ENCODE measurements at regions not wholly inside any gene's neighbourhood (a gene's known extent, or its start where the extent isn't known, plus 50 kb on each side); places are given as distances from the start of the nearest gene placed in this dataset.
"Not testable (repeated sequence)": the region's sequence is repeated elsewhere in the genome, so short reads cannot be mapped to it uniquely, and the experiment has no call there.

DNA sequence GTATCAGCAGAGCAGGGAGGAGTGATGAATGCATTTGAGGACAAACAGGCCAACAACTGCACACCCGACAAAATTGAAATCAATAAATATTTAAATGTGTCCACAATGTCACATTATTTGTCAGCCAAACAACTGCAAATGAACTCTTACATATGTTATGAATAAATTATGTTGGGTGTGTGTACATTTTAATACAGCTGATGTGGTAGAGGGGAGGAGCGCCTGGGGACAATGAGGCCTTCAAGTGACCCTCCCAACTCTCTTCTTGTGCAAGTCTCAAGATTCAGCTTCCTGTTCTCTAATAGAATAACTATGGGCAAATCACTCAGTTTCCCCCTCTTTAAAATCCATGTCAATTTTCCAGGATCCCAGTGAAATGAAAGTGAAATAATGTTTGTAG lies 303.2 kb downstream of the TSHZ3 start:
- TF ChIP-seq, protein P1, sequence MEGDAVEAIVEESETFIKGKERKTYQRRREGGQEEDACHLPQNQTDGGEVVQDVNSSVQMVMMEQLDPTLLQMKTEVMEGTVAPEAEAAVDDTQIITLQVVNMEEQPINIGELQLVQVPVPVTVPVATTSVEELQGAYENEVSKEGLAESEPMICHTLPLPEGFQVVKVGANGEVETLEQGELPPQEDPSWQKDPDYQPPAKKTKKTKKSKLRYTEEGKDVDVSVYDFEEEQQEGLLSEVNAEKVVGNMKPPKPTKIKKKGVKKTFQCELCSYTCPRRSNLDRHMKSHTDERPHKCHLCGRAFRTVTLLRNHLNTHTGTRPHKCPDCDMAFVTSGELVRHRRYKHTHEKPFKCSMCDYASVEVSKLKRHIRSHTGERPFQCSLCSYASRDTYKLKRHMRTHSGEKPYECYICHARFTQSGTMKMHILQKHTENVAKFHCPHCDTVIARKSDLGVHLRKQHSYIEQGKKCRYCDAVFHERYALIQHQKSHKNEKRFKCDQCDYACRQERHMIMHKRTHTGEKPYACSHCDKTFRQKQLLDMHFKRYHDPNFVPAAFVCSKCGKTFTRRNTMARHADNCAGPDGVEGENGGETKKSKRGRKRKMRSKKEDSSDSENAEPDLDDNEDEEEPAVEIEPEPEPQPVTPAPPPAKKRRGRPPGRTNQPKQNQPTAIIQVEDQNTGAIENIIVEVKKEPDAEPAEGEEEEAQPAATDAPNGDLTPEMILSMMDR (IDR thresholded peaks at IDR 0.05; ENCODE audit: extremely low read depth, missing control alignments), result no peak
- no peak for DNase-seq (ENCODE audit: low spot score)

DNA sequence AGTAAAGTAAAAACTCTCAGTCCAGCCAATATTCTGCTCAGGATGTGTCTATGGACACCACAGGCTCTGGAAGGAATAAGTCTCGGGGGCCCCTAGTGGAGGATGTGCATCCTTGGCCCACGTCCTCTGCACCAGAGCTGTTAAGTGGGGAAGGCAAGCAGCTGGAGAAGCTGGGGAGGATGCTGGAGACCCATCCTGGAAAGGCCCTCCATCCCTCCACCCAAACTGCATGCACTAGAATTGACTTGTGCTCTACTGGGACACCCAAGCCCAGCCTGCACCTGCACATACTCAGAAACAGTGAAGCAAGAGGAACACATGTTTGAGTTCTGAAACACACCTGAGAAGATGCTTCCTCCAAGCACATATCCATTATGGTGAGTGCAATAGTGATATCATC lies 307.8 kb downstream of the TSHZ3 start:
- no peak for DNase-seq (ENCODE audit: low spot score)
- TF ChIP-seq, protein P1 (IDR thresholded peaks at IDR 0.05; ENCODE audit: extremely low read depth, missing control alignments), result no peak

DNA sequence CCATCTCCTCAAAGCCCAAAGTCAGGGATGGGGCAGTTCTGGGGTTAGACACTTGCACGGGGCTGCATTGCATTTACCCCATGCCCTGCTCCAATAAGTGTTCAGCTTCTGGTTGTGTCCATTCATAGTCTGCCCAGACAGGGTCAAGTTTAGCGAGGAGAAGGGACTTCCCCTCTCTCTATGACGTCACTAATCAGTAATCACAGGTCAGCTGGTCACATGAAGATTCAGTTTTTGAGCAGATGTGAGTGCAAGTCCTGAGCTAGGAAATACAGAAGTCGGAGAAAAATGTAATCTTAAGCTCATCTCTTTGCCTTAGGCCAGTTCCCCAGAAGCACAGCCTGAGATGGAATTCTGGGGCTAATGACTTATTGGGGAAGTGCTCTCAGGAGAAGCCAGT lies 310.1 kb downstream of the TSHZ3 start:
- no peak for DNase-seq (ENCODE audit: low spot score)
- TF ChIP-seq, protein P1 (IDR thresholded peaks at IDR 0.05; ENCODE audit: extremely low read depth, missing control alignments), result no peak

DNA sequence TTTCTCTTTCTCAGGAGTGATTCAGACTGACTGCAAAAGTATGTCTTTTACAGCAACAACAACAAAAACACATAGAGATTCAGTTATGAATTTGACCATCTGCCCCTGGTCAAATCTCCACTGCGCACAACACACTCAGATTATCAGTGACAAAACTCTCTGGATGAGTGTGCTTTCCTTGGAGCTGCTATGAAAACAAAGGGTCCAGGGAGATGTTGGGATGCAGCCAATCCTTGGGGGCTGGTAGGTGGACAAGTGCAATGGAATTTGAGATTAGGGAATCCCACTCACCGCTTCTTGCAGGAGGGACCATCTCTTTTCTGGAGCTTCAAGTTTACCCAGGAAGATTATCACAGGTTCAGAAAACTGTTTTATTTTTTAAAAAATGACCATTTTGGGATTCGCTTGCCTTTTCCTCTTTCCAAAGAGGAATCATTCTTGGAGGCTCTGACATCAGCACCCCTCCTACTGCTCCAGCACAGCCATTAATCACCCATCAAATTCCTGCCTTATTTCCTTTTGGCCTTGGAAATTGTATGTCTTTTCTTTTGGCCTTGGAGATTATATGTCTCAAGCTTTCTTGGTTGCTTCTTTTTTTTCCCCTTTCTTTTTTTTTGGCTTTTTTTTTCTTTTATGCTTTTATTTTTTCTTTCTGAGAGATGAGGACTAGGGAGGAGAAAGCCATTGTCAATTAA lies 311.8 kb downstream of the TSHZ3 start:
- DNase-seq (ENCODE audit: low spot score), result no peak
- TF ChIP-seq, protein P1 (IDR thresholded peaks at IDR 0.05; ENCODE audit: extremely low read depth, missing control alignments), result no peak

DNA sequence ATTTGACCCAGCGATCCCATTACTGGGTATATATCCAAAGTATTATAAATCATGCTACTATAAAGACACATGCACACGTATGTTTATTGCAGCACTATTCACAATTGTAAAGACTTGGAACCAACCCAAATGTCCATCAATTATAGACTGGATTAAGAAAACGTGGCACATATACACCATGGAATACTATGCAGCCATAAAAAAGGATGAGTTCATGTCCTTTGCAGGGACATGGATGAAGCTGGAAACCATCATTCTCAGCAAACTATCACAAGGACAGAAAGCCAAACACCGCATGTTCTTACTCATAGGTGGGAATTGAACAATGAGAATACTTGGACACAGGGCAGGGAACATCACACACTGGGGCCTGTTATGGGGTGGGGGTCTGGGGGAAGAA lies 317.8 kb downstream of the TSHZ3 start:
- not testable (repeated sequence) for DNase-seq (ENCODE audit: low spot score)

DNA sequence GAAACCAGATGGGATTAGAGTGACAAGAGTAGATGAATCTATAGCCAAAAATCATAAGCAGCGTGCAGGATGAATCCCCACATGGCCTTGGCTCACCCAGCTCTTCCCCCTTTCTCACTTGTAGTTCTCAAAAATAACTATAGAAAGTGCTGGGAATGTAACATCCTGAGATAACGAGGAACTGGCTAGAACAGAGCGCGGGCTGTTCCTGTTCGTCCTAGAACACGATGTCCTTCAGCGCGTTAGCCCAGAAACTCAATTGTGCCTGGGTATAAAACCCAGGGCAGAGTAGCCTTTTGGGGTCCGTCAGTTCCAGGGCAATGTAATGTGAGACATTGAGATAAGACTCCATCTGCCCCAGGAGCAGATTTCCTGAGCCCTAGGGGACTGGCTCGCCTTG lies 326.2 kb downstream of the TSHZ3 start:
- TF ChIP-seq, protein P1 (IDR thresholded peaks at IDR 0.05; ENCODE audit: extremely low read depth, missing control alignments), result no peak
- DNase-seq (ENCODE audit: low spot score), result no peak

DNA sequence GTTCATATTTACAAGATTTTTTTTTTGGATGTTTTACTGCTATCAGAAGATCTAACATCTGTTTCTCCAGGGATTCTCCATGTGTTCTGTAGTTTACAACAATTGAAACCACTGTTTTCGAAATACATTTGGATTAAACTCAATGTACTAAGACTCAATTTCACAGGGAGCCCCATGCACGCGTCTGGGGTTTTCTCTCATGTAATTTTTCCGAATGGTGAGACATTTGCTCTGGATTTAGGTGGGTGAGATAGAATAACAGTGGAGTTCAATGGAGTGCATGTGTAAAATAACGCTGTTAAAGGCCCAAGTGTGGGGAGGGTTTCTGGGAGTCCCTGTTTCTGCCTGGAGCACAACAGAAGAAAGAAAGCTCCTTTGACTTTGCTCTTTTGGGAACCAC lies 330.3 kb downstream of the TSHZ3 start:
- TF ChIP-seq, protein P1 (IDR thresholded peaks at IDR 0.05; ENCODE audit: extremely low read depth, missing control alignments), result no peak
- no peak for DNase-seq (ENCODE audit: low spot score)

DNA sequence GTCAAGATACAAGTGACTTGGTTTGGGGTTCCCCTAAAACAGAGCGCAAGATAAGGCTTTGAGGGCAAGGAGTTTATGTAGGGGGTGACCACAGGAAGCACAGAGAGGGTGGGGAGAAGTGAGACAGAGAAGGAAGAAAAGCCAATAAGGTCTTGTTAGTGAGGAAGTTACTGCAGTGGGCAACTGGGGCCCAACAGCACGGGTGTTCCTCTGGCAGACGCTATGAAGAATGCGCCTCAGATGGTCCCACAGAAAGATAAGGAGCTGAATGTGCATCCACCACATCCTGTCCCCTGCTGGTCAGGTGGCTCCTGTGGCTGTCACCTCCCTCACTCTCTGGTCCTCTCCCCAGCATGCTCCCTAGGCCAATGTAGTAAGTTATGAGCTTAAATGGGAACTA lies 333.5 kb downstream of the TSHZ3 start:
- TF ChIP-seq, protein P1 (IDR thresholded peaks at IDR 0.05; ENCODE audit: extremely low read depth, missing control alignments), result no peak
- no peak for DNase-seq (ENCODE audit: low spot score)
